ENCODE measurements at regions not wholly inside any gene's neighbourhood (a gene's known extent, or its start where the extent isn't known, plus 50 kb on each side); places are given as distances from the start of the nearest gene placed in this dataset.
A peak's percentile ranks its signal among the peaks of the same experiment; 100 is the strongest.

DNA sequence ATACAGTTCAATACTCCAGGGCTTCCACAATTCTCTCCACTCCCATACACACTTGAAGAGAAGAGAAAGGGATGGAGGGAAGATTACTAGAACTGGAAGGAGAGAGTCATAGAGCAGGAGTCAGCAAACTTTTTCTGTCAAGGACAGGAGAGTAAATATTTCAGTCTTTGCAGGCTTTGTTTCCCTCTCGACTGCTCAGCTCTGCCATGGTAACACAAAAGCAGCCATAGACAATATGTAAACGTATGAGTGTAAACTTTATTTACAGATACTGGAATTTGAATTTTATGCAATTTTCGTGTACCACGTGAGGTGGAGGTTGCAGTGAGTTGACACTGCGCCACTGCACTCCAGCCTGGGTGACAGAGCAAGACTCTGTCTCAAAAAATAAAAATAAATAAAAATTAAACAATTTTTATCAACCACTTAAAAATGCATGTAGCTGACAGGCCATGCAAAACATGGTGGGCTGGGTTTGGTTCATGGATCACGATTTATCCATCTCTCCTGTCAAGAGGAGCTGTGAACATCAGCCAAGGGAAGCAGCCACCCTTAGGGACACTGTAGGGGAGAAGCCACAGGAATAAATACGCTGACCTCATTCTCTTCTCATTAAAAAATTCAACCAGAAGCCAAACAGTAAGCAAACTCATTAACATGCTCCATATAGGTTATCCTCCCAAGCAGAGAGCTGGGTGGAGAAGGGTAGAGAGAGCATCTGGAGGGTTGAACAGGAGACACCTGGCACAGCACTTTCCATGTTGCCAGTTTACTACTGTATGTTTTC lies 266.4 kb upstream of the FN1 start (continued):
- TF ChIP-seq ARID5B (CRISPR knock-in tag; IDR thresholded peaks at IDR 0.05) = peak; percentile 79
- no peak for TF ChIP-seq PAWR (CRISPR knock-in tag; IDR thresholded peaks at IDR 0.05; ENCODE audit: borderline replicate concordance)
- TF ChIP-seq SIN3B (IDR thresholded peaks at IDR 0.05; ENCODE audit: low read length) = no peak
- TF ChIP-seq, protein P1, sequence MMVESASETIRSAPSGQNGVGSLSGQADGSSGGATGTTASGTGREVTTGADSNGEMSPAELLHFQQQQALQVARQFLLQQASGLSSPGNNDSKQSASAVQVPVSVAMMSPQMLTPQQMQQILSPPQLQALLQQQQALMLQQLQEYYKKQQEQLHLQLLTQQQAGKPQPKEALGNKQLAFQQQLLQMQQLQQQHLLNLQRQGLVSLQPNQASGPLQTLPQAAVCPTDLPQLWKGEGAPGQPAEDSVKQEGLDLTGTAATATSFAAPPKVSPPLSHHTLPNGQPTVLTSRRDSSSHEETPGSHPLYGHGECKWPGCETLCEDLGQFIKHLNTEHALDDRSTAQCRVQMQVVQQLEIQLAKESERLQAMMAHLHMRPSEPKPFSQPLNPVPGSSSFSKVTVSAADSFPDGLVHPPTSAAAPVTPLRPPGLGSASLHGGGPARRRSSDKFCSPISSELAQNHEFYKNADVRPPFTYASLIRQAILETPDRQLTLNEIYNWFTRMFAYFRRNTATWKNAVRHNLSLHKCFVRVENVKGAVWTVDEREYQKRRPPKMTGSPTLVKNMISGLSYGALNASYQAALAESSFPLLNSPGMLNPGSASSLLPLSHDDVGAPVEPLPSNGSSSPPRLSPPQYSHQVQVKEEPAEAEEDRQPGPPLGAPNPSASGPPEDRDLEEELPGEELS (CRISPR knock-in tag; IDR thresholded peaks at IDR 0.05) = peak; percentile 66
- TF ChIP-seq NFKBIZ (CRISPR knock-in tag; IDR thresholded peaks at IDR 0.05) = peak; percentile 63; the same call in 1 of the 2 replicates
- TF ChIP-seq AKAP8 (CRISPR knock-in tag; IDR thresholded peaks at IDR 0.05) = no peak
- peak; percentile 37; the same call in 1 of the 2 replicates for TF ChIP-seq RARA (CRISPR knock-in tag; IDR thresholded peaks at IDR 0.05)
- TF ChIP-seq ZNF225 (CRISPR knock-in tag; IDR thresholded peaks at IDR 0.05) = no peak
- peak; percentile 66 for TF ChIP-seq GATAD2A (CRISPR knock-in tag; IDR thresholded peaks at IDR 0.05)
- TF ChIP-seq BCL3 (CRISPR knock-in tag; IDR thresholded peaks at IDR 0.05) = no peak
- 0 out of 2 replicates have a peak, but pooled peaks have one; percentile 37 for TF ChIP-seq ARID3A (IDR thresholded peaks at IDR 0.05; ENCODE audit: low read depth, low read length)
- no peak for TF ChIP-seq DBP (CRISPR knock-in tag; IDR thresholded peaks at IDR 0.05; ENCODE audit: not compliant biosample characterization)
- TF ChIP-seq BCL6 (CRISPR knock-in tag; IDR thresholded peaks at IDR 0.05) = peak; percentile 34; the same call in 1 of the 2 replicates
- TF ChIP-seq CHD4 (IDR thresholded peaks at IDR 0.05; ENCODE audit: borderline replicate concordance, low read length) = no peak
- 0 out of 2 replicates have a peak, but pooled peaks have one; percentile 44 for TF ChIP-seq CC2D1A (CRISPR knock-in tag; IDR thresholded peaks at IDR 0.05)
- TF ChIP-seq ZZZ3 (CRISPR knock-in tag; IDR thresholded peaks at IDR 0.05; ENCODE audit: borderline replicate concordance) = no peak
- TF ChIP-seq MAFF (IDR thresholded peaks at IDR 0.05; ENCODE audit: low read depth, low read length) = peak; percentile 67
- TF ChIP-seq, protein P2, sequence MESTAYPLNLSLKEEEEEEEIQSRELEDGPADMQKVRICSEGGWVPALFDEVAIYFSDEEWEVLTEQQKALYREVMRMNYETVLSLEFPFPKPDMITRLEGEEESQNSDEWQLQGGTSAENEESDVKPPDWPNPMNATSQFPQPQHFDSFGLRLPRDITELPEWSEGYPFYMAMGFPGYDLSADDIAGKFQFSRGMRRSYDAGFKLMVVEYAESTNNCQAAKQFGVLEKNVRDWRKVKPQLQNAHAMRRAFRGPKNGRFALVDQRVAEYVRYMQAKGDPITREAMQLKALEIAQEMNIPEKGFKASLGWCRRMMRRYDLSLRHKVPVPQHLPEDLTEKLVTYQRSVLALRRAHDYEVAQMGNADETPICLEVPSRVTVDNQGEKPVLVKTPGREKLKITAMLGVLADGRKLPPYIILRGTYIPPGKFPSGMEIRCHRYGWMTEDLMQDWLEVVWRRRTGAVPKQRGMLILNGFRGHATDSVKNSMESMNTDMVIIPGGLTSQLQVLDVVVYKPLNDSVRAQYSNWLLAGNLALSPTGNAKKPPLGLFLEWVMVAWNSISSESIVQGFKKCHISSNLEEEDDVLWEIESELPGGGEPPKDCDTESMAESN (CRISPR knock-in tag; conservative IDR thresholded peaks at IDR 0.05) = no peak

Data from HepG2 (cell line).